ENCODE measurements at regions not wholly inside any gene's neighbourhood (a gene's known extent, or its start where the extent isn't known, plus 50 kb on each side); places are given as distances from the start of the nearest gene placed in this dataset.

DNA sequence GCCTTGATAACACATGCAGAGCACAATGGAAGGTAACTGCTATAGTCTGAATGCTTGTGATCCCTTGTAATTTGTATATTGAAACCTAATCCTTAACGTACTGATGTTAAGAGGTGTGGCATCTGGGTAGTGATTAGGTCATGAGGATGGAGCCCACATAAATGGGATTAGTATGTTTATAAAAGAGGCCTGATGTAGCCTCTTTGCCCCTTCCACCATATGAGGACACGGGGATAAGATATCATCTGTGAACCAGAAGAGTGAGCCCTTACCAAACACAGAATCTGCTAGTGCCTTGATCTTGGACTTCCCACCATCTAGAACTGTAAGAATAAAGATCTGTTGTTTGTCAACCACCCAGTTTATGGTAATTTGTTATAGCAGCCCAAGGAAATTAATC is 1074.2 kb upstream of the INTU start:
- H3K4me1 ChIP-seq, result no peaks in the 10 kb centered on the region
- H3K4me3 ChIP-seq, result no peak overlapping the region
- no peak for DNase-seq (ENCODE audit: extremely low spot score in 2 of 2)
- no peak overlapping the region for H3K27ac ChIP-seq
- H3K9me3 ChIP-seq, result no peaks in the 10 kb centered on the region
- intact Hi-C loops (cut with DNase I), result no loop called here
- no peaks in the 10 kb centered on the region for H3K27me3 ChIP-seq
- TF ChIP-seq, protein P1, sequence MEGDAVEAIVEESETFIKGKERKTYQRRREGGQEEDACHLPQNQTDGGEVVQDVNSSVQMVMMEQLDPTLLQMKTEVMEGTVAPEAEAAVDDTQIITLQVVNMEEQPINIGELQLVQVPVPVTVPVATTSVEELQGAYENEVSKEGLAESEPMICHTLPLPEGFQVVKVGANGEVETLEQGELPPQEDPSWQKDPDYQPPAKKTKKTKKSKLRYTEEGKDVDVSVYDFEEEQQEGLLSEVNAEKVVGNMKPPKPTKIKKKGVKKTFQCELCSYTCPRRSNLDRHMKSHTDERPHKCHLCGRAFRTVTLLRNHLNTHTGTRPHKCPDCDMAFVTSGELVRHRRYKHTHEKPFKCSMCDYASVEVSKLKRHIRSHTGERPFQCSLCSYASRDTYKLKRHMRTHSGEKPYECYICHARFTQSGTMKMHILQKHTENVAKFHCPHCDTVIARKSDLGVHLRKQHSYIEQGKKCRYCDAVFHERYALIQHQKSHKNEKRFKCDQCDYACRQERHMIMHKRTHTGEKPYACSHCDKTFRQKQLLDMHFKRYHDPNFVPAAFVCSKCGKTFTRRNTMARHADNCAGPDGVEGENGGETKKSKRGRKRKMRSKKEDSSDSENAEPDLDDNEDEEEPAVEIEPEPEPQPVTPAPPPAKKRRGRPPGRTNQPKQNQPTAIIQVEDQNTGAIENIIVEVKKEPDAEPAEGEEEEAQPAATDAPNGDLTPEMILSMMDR (IDR thresholded peaks at IDR 0.05), result no peak
- TF ChIP-seq POLR2AphosphoS5 (IDR thresholded peaks at IDR 0.05; ENCODE audit: insufficient read depth in 1 of 2, low read depth in 1 of 2), result no peak
- no peak for TF ChIP-seq POLR2A (IDR thresholded peaks at IDR 0.05)
- H3K36me3 ChIP-seq, result no peaks in the 10 kb centered on the region

DNA sequence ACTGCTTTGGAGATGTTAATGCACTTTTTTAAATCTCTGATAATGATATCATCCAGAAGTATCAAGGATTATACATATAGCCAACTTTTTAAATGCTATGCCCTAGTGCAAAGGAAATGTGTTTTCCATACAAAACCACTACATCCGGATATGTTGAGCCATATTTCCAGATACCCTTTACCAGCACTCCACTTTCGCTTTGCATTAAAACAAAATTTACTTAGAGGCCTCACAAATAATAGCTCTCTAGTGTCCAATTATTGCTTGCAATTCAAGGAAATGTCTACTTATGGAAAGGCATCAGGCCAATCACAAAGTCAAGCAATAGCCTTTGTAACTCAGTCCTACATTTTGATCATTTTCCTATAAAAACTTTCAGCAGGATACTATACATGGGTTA is 1072.8 kb upstream of the INTU start:
- intact Hi-C loops (cut with DNase I), result no loop called here
- Histone ChIP-seq H3K27ac (no peak overlapping the region), H3K36me3 (no peaks in the 10 kb centered on the region), H3K4me3 (no peak overlapping the region), H3K9me3 (no peaks in the 10 kb centered on the region), H3K4me1 (no peaks in the 10 kb centered on the region), H3K27me3 (no peaks in the 10 kb centered on the region)
- no peak for DNase-seq (ENCODE audit: extremely low spot score in 2 of 2)
- TF ChIP-seq POLR2AphosphoS5 (IDR thresholded peaks at IDR 0.05; ENCODE audit: insufficient read depth in 1 of 2, low read depth in 1 of 2), result no peak
- TF ChIP-seq, protein P1 (IDR thresholded peaks at IDR 0.05), result no peak
- no peak for TF ChIP-seq POLR2A (IDR thresholded peaks at IDR 0.05)

DNA sequence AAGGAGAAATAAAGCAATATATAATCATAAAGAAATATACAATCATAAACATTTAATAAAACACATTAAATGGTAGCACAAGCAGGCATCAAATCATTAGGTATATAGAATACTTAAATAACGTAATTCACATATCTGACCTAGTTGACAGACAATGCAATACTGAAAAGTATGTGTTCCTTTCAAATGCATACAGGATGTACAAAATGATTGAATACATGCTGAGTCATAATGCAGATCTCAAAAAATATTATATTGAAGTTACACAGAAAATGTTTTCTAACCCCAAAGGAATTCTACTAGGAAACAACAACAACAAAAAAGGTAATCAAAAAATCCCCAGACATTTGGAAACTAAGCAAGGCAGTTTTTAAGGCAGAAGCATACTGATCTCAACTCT is 1072.0 kb upstream of the INTU start:
- TF ChIP-seq POLR2AphosphoS5 (IDR thresholded peaks at IDR 0.05; ENCODE audit: insufficient read depth in 1 of 2, low read depth in 1 of 2) (no peak), POLR2A (IDR thresholded peaks at IDR 0.05) (no peak)
- TF ChIP-seq, protein P1 (IDR thresholded peaks at IDR 0.05), result no peak
- intact Hi-C loops (cut with DNase I), result no loop called here
- no peak overlapping the region for H3K27ac ChIP-seq

DNA sequence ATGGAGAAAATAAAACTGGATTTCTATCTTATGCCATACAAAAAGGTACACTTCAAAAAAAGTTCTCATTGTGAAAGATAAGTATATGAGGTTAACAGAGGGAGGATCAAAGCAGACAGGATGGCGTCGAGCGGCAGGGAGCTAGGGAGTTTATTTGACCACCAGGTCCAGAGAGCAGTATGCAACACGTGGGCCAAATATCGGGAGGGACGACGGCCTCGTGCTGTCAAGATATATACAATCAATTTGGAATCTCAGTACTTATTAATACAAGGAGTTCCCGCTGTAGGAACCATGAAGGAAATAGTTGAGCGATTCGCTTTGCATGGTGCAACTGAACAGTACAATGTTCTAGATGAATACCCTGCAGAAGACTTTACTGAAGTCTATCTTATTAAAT is 1069.4 kb upstream of the INTU start:
- Histone ChIP-seq H3K4me1 (no peaks in the 10 kb centered on the region), H3K36me3 (no peaks in the 10 kb centered on the region), H3K27me3 (no peaks in the 10 kb centered on the region), H3K9me3 (no peaks in the 10 kb centered on the region), H3K4me3 (no peak overlapping the region), H3K27ac (no peak overlapping the region)
- TF ChIP-seq POLR2AphosphoS5 (IDR thresholded peaks at IDR 0.05; ENCODE audit: insufficient read depth in 1 of 2, low read depth in 1 of 2) (no peak), POLR2A (IDR thresholded peaks at IDR 0.05) (no peak)
- TF ChIP-seq, protein P1 (IDR thresholded peaks at IDR 0.05), result no peak
- DNase-seq (ENCODE audit: extremely low spot score in 2 of 2), result no peak
- intact Hi-C loops (cut with DNase I), result no loop called here

More for the DNA sequence above, 1072.0 kb upstream of the INTU start:
- Histone ChIP-seq H3K27me3 (no peaks in the 10 kb centered on the region), H3K9me3 (no peaks in the 10 kb centered on the region), H3K4me3 (no peak overlapping the region), H3K4me1 (no peaks in the 10 kb centered on the region), H3K36me3 (no peaks in the 10 kb centered on the region)
- DNase-seq (ENCODE audit: extremely low spot score in 2 of 2), result no peak

DNA sequence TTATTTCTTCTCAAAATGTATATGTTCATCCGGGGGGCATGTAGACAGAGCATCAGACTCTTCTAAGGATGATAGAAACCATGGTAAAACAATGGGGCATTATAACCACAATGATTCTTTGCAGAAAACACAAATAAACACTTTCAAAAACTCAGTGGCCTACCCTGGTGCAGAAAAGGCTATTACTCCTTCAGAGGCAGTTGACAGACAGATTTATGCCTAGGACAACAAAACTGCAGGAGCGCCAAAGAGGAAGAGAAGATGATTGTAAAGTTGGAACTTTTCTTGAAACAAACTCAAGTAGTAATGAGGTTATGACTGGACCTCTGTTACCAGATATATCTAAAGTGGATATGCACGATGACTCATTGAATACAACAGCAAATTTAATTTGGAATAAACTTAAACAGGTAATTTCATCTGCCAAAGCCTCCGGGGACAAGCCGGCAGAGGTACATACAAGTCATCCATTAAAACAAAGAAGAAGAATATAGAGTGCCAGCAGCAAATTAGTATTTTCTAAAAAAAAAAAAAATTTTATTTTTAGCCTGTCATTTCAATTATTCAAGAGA is 1068.4 kb upstream of the INTU start:
- intact Hi-C loops (cut with DNase I), result no loop called here
- H3K27me3 ChIP-seq, result no peaks in the 10 kb centered on the region
- H3K4me1 ChIP-seq, result no peaks in the 10 kb centered on the region
- no peaks in the 10 kb centered on the region for H3K9me3 ChIP-seq
- H3K36me3 ChIP-seq, result no peaks in the 10 kb centered on the region
- H3K4me3 ChIP-seq, result no peak overlapping the region
- DNase-seq (ENCODE audit: extremely low spot score in 2 of 2), result no peak
- H3K27ac ChIP-seq, result no peak overlapping the region
- TF ChIP-seq, protein P1 (IDR thresholded peaks at IDR 0.05), result no peak
- TF ChIP-seq POLR2A (IDR thresholded peaks at IDR 0.05), result no peak
- no peak for TF ChIP-seq POLR2AphosphoS5 (IDR thresholded peaks at IDR 0.05; ENCODE audit: insufficient read depth in 1 of 2, low read depth in 1 of 2)
